Trophoblast cell (in vitro differentiated cells and primary cell): ENCODE measurements at regions not wholly inside any gene's neighbourhood (a gene's known extent, or its start where the extent isn't known, plus 50 kb on each side); places are given as distances from the start of the nearest gene placed in this dataset.
A peak's percentile ranks its signal among the peaks of the same experiment; 100 is the strongest.
"Not testable (repeated sequence)": the region's sequence is repeated elsewhere in the genome, so short reads cannot be mapped to it uniquely, and the experiment has no call there.

Source experiments
- DNase-seq, 2 donors: peaks; one replicate each; pipeline ENCODE4 v3.0.0-alpha.2; 2016
- H2AFZ ChIP-seq: 2 replicates; pipeline ENCODE4 v1.6.1; 2013; ENCODE audit warnings: low read length, moderate library complexity, mild to moderate bottlenecking; ENCODE audit not compliant: insufficient read depth, poor library complexity
- H2AK5ac ChIP-seq: 2 replicates; pipeline ENCODE4 v1.6.1; 2013; ENCODE audit warnings: mild to moderate bottlenecking, low read length
- H2BK120ac ChIP-seq: 2 replicates; pipeline ENCODE4 v1.6.1; 2013; ENCODE audit warnings: low read length, mild to moderate bottlenecking, moderate library complexity; ENCODE audit not compliant: insufficient read depth, poor library complexity
- H2BK12ac ChIP-seq: 2 replicates; pipeline ENCODE4 v1.6.1; 2013; ENCODE audit warnings: mild to moderate bottlenecking, low read length, moderate library complexity
- H2BK5ac ChIP-seq: 2 replicates; pipeline ENCODE4 v1.6.1; 2013; ENCODE audit warnings: low read length, low read depth, moderate library complexity, mild to moderate bottlenecking; ENCODE audit not compliant: poor library complexity
- H3K14ac ChIP-seq: 2 replicates; pipeline ENCODE4 v1.6.1; 2013; ENCODE audit warnings: mild to moderate bottlenecking, low read length
- H3K18ac ChIP-seq: 2 replicates; pipeline ENCODE4 v1.6.1; 2013; ENCODE audit warnings: mild to moderate bottlenecking, low read length
- H3K23ac ChIP-seq: 2 replicates; pipeline ENCODE4 v1.6.1; 2013; ENCODE audit warnings: low read length
- H3K27ac ChIP-seq: 2 replicates; pipeline ENCODE4 v1.5.1; 2013; ENCODE audit warnings: low read depth, mild to moderate bottlenecking, inconsistent platforms, low read length, moderate library complexity
- H3K27me3 ChIP-seq: 2 replicates; pipeline ENCODE4 v1.6.1; 2013; ENCODE audit warnings: inconsistent platforms, mild to moderate bottlenecking, low read length, moderate library complexity; ENCODE audit not compliant: insufficient read depth
- H3K36me3 ChIP-seq, 2 experiments: 1 replicate in 1 of 2; 2 replicates in 1 of 2; pipeline ENCODE4 v1.6.1; 2013; ENCODE audit warnings: low read length in 2 of 2, mild to moderate bottlenecking in 2 of 2, moderate library complexity in 1 of 2; ENCODE audit not compliant: insufficient read depth in 2 of 2, control insufficient read depth in 1 of 2
- H3K4ac ChIP-seq: 2 replicates; pipeline ENCODE4 v1.6.1; 2013; ENCODE audit warnings: low read depth, mild to moderate bottlenecking, low read length, moderate library complexity
- H3K4me1 ChIP-seq, 2 experiments: 1 replicate in 1 of 2; 2 replicates in 1 of 2; pipeline ENCODE4 v1.6.1; 2013; ENCODE audit warnings: low read length in 2 of 2, mild to moderate bottlenecking in 2 of 2, moderate library complexity in 1 of 2; ENCODE audit not compliant: insufficient read depth in 2 of 2, control insufficient read depth in 1 of 2
- H3K4me2 ChIP-seq: 2 replicates; pipeline ENCODE4 v1.6.1; 2013; ENCODE audit warnings: inconsistent platforms, mild to moderate bottlenecking, low read length, moderate library complexity
- H3K4me3 ChIP-seq: 2 replicates; pipeline ENCODE4 v1.5.1; 2013; ENCODE audit warnings: mild to moderate bottlenecking, low read depth, low read length, inconsistent platforms
- H3K79me1 ChIP-seq: one replicate; pipeline ENCODE4 v1.6.1; 2013; ENCODE audit warnings: low read length
- H3K79me2 ChIP-seq: 2 replicates; pipeline ENCODE4 v1.6.1; 2013; ENCODE audit warnings: low read length, mild to moderate bottlenecking; ENCODE audit not compliant: control insufficient read depth, insufficient read depth, poor library complexity
- H3K9ac ChIP-seq: 2 replicates; pipeline ENCODE4 v1.6.1; 2013; ENCODE audit warnings: mild to moderate bottlenecking, low read length
- H3K9me3 ChIP-seq: 2 replicates; pipeline ENCODE4 v1.6.1; 2013; ENCODE audit warnings: low read depth, mild to moderate bottlenecking, control low read depth, inconsistent platforms, low read length; ENCODE audit not compliant: insufficient read depth
- H4K12ac ChIP-seq: 2 replicates; pipeline ENCODE4 v1.6.1; 2013; ENCODE audit warnings: low read depth, mild to moderate bottlenecking, low read length, moderate library complexity
- H4K8ac ChIP-seq: 2 replicates; pipeline ENCODE4 v1.6.1; 2013; ENCODE audit warnings: low read depth, mild to moderate bottlenecking, low read length, moderate library complexity
- H4K91ac ChIP-seq: one replicate; pipeline ENCODE4 v1.6.1; 2013; ENCODE audit warnings: low read depth, mild to moderate bottlenecking, low read length, moderate library complexity
- WGBS: extraction: QIAGEN DNeasy Blood & Tissue Kit; methylation state at CpG from one replicate; pipeline ENCODE4 v1.1.7; 2013; ENCODE audit warnings: missing lambda C conversion rate; ENCODE audit not compliant: insufficient read length, insufficient coverage; ENCODE audit errors: extremely low coverage; 5-methylcytosine and 5-hydroxymethylcytosine counted together

- no CpG with 5 or more reads among the region's 1 CpG for WGBS
- Histone ChIP-seq H3K4me2 (no peak overlapping the region), H4K8ac (no peak overlapping the region), H4K91ac (no peak overlapping the region), H3K9me3 (no peaks in the 10 kb centered on the region), H3K79me1 (peaks cover 2% of the 10 kb centered on the region), H3K4me1 (no peaks in the 10 kb centered on the region), H3K18ac (no peak overlapping the region), H3K27ac (no peak overlapping the region), H3K36me3 (no peaks in the 10 kb centered on the region), H3K23ac (no peak overlapping the region), H3K4me3 (no peak overlapping the region), H3K9ac (no peak overlapping the region), H3K27me3 (no peaks in the 10 kb centered on the region), H3K79me2 (no peaks in the 10 kb centered on the region), H2AK5ac (no peak overlapping the region), H2BK120ac (no peak overlapping the region), H2BK12ac (no peak overlapping the region), H2BK5ac (no peak overlapping the region), H3K4ac (no peak overlapping the region), H2AFZ (no peak overlapping the region), H3K14ac (no peak overlapping the region), H4K12ac (no peak overlapping the region)
- DNase-seq = no peak
Observed at GRCh38 chr4:187390646-187391045, 604.9 kb upstream of the ZFP42 start.

- Histone ChIP-seq H3K36me3 (no peaks in the 10 kb centered on the region), H3K18ac (no peak overlapping the region), H3K9ac (no peak overlapping the region), H3K27ac (no peak overlapping the region), H2BK12ac (no peak overlapping the region), H2BK5ac (no peak overlapping the region), H3K4me2 (no peak overlapping the region), H3K79me2 (no peaks in the 10 kb centered on the region), H2BK120ac (no peak overlapping the region), H3K4me3 (no peak overlapping the region), H4K12ac (no peak overlapping the region), H3K27me3 (no peaks in the 10 kb centered on the region), H3K14ac (no peak overlapping the region), H3K4ac (no peak overlapping the region), H3K9me3 (no peaks in the 10 kb centered on the region), H4K91ac (no peak overlapping the region), H2AFZ (no peak overlapping the region), H2AK5ac (no peak overlapping the region), H3K79me1 (peaks cover 2% of the 10 kb centered on the region), H4K8ac (no peak overlapping the region), H3K23ac (no peak overlapping the region), H3K4me1 (no peaks in the 10 kb centered on the region)
- no CpG with 5 or more reads among the region's 3 CpGs for WGBS
- peak in 1 of 2 donors; percentile 29 for DNase-seq
Observed at GRCh38 chr4:187393531-187394344, 601.8 kb upstream of the ZFP42 start.

- WGBS = no CpG with 5 or more reads among the region's 6 CpGs
- Histone ChIP-seq H3K4me2 (no peak overlapping the region), H2AFZ (no peak overlapping the region), H3K4me3 (no peak overlapping the region), H2AK5ac (no peak overlapping the region), H2BK120ac (no peak overlapping the region), H4K12ac (no peak overlapping the region), H4K91ac (no peak overlapping the region), H4K8ac (no peak overlapping the region), H3K4ac (no peak overlapping the region), H3K14ac (no peak overlapping the region), H3K79me1 (peaks cover 2% of the 10 kb centered on the region), H3K79me2 (no peaks in the 10 kb centered on the region), H3K27me3 (no peaks in the 10 kb centered on the region), H3K9me3 (no peaks in the 10 kb centered on the region), H3K23ac (no peak overlapping the region), H3K27ac (no peak overlapping the region), H2BK5ac (no peak overlapping the region), H3K4me1 (no peaks in the 10 kb centered on the region), H3K18ac (no peak overlapping the region), H3K9ac (no peak overlapping the region), H2BK12ac (no peak overlapping the region), H3K36me3 (no peaks in the 10 kb centered on the region)
- DNase-seq = no peak
Observed at GRCh38 chr4:187396106-187396505, 599.5 kb upstream of the ZFP42 start.

- no CpG with 5 or more reads among the region's 10 CpGs for WGBS
- DNase-seq, H3K9ac ChIP-seq, H3K23ac ChIP-seq, H3K4me1 ChIP-seq, H3K79me1 ChIP-seq, H3K27me3 ChIP-seq, H3K9me3 ChIP-seq, H2BK5ac ChIP-seq, H2AFZ ChIP-seq, H2AK5ac ChIP-seq, H4K91ac ChIP-seq, H4K8ac ChIP-seq, H2BK12ac ChIP-seq, H3K4me2 ChIP-seq, H3K18ac ChIP-seq, H3K36me3 ChIP-seq, H4K12ac ChIP-seq, H3K79me2 ChIP-seq, H2BK120ac ChIP-seq, H3K4me3 ChIP-seq, H3K27ac ChIP-seq, H3K4ac ChIP-seq, H3K14ac ChIP-seq: not testable (repeated sequence)
Observed at GRCh38 chr4:187408447-187408846, 587.1 kb upstream of the ZFP42 start.
